SK-N-SH (cell line): ENCODE measurements at regions not wholly inside any gene's neighbourhood (a gene's known extent, or its start where the extent isn't known, plus 50 kb on each side); places are given as distances from the start of the nearest gene placed in this dataset.

Experiments
- CTCF ChIA-PET: fragments of 300-600, 350-600 bp; formaldehyde crosslinking; extraction: SDS; loops from one replicate; lab custom pipeline; 2021; lab: Yijun Ruan, JAX
- POLR2A ChIA-PET: fragments of 350-600 bp; sonication (Branson Sonifier 250); formaldehyde crosslinking; extraction: SDS; loops from one replicate; lab custom pipeline; 2020; ENCODE audit warnings: antibody characterized with exemption, inconsistent platforms; lab: Yijun Ruan, JAX
- DNase-seq: peaks from one replicate; pipeline ENCODE4 v3.0.0; 2012
- H2AFZ ChIP-seq: fragments of 200-600 bp; sonication (generic); 2 replicates; pipeline ENCODE4 v1.8.1; 2016; ENCODE audit warnings: antibody characterized with exemption, mild to moderate bottlenecking, low read depth
- H3F3A ChIP-seq: fragments of 200-600 bp; sonication (generic); replicated peaks from 2 replicates; pipeline ENCODE3; 2016; ENCODE audit warnings: antibody characterized with exemption, mild to moderate bottlenecking; ENCODE audit not compliant: insufficient read depth
- H3K27ac ChIP-seq, 2 experiments: fragments of 200-500 bp in 1 of 2; fragments of 200-600 bp in 1 of 2; sonication (Bioruptor generic) in 1 of 2; sonication (generic), shearing (Covaris generic) in 1 of 2; 2 replicates each; pipeline versions ENCODE4 v1.5.1 to v1.6.1; 2014 to 2016; ENCODE audit warnings: low read depth in 2 of 2, inconsistent platforms in 1 of 2, low read length in 1 of 2, mild to moderate bottlenecking in 1 of 2, mixed read lengths in 1 of 2
- H3K27me3 ChIP-seq: fragments of 200-600 bp; sonication (generic), shearing (Covaris generic); 2 replicates; pipeline ENCODE4 v1.6.1; 2016; ENCODE audit warnings: mixed run types; ENCODE audit not compliant: insufficient read depth
- H3K36me3 ChIP-seq, 2 experiments: fragments of 200-500 bp in 1 of 2; fragments of 200-600 bp in 1 of 2; sonication (Bioruptor generic) in 1 of 2; sonication (generic) in 1 of 2; replicated peaks in 1 of 2; 2 replicates each; pipeline versions ENCODE3 to v1.5.1; 2014 to 2016; ENCODE audit warnings: low read length in 1 of 2, mild to moderate bottlenecking in 1 of 2; ENCODE audit not compliant: insufficient read depth in 2 of 2, control insufficient read depth in 1 of 2
- H3K4me1 ChIP-seq, 2 experiments: fragments of 200-500 bp in 1 of 2; fragments of 200-600 bp in 1 of 2; sonication (Bioruptor generic) in 1 of 2; sonication (generic), shearing (Covaris generic) in 1 of 2; 2 replicates each; pipeline versions ENCODE4 v1.5.1 to v1.6.1; 2014 to 2016; ENCODE audit warnings: low read depth in 1 of 2, low read length in 1 of 2, mixed run types in 1 of 2; ENCODE audit not compliant: insufficient read depth in 2 of 2, control insufficient read depth in 1 of 2
- H3K4me2 ChIP-seq: fragments of 200-600 bp; sonication (generic), shearing (Covaris generic); 2 replicates; pipeline ENCODE4 v1.6.1; 2017; ENCODE audit warnings: mixed run types
- H3K4me3 ChIP-seq, 2 experiments: fragments of 200-500 bp in 1 of 2; fragments of 200-600 bp in 1 of 2; sonication (Bioruptor generic) in 1 of 2; sonication (generic), shearing (Covaris generic) in 1 of 2; 2 replicates each; pipeline versions ENCODE4 v1.5.1 to v1.8.1; 2014 to 2016; ENCODE audit warnings: low read depth in 2 of 2, inconsistent platforms in 1 of 2, low read length in 1 of 2, mild to moderate bottlenecking in 1 of 2, mixed read lengths in 1 of 2, moderate library complexity in 1 of 2
- H3K79me2 ChIP-seq: fragments of 200-600 bp; sonication (generic); 2 replicates; pipeline ENCODE4 v1.8.1; 2017; ENCODE audit warnings: mild to moderate bottlenecking; ENCODE audit not compliant: insufficient read depth
- H3K9ac ChIP-seq: fragments of 200-600 bp; sonication (generic); 2 replicates; pipeline ENCODE4 v1.6.1; 2017; ENCODE audit warnings: mixed run types
- H3K9me2 ChIP-seq: fragments of 200-600 bp; sonication (generic); 2 replicates; pipeline ENCODE4 v1.6.1; 2017; ENCODE audit warnings: mixed run types
- H3K9me3 ChIP-seq: fragments of 200-600 bp; sonication (generic); 2 replicates; pipeline ENCODE4 v1.6.1; 2017; ENCODE audit warnings: mixed run types, mild to moderate bottlenecking, moderate library complexity
- H4K20me1 ChIP-seq: fragments of 200-600 bp; sonication (generic); 2 replicates; pipeline ENCODE4 v1.6.1; 2017; ENCODE audit warnings: mild to moderate bottlenecking, mixed run types; ENCODE audit not compliant: insufficient read depth
- ELF1 ChIP-seq: IDR thresholded peaks from 2 replicates; pipeline ENCODE4 v1.4.0; 2012
- IRF3 ChIP-seq: fragments of 150-350 bp; IDR thresholded peaks from 2 replicates; pipeline ENCODE4 v1.6.1; 2016; ENCODE audit warnings: mild to moderate bottlenecking, low read depth, low read length
- JUND ChIP-seq: IDR thresholded peaks from 2 replicates; pipeline ENCODE4 v1.4.0; 2012
- RAD21 ChIP-seq: IDR thresholded peaks from 2 replicates; pipeline ENCODE4 v1.6.1; 2012; ENCODE audit warnings: mild to moderate bottlenecking, low read length
- RXRA ChIP-seq: IDR thresholded peaks from 2 replicates; pipeline ENCODE4 v1.4.0; 2012; ENCODE audit warnings: low read depth, mild to moderate bottlenecking, borderline replicate concordance
- SMC3 ChIP-seq: IDR thresholded peaks from 2 replicates; pipeline ENCODE4 v1.6.1; 2012; ENCODE audit warnings: low read depth, low read length, improper control_type of control experiment
- TAF1 ChIP-seq: IDR thresholded peaks from 2 replicates; pipeline ENCODE4 v1.6.1; 2012; ENCODE audit warnings: low read depth, mild to moderate bottlenecking, low read length, moderate library complexity, borderline replicate concordance
- TEAD4 ChIP-seq: IDR thresholded peaks from 2 replicates; pipeline ENCODE4 v1.4.0; 2012; ENCODE audit warnings: mild to moderate bottlenecking, borderline replicate concordance; ENCODE audit not compliant: insufficient read depth
- USF1 ChIP-seq: IDR thresholded peaks from 2 replicates; pipeline ENCODE4 v1.4.0; 2012; ENCODE audit warnings: low read depth, borderline replicate concordance
- WGBS: methylation state at CpG from one replicate; pipeline ENCODE4 v1.1.6; 2017; ENCODE audit warnings: low lambda C conversion rate; 5-methylcytosine and 5-hydroxymethylcytosine counted together
- TF ChIP-seq, protein P1 (sequence below): IDR thresholded peaks from 2 replicates; pipeline ENCODE4 v1.6.1; 2012; ENCODE audit warnings: mild to moderate bottlenecking, low read depth, low read length, moderate library complexity

DNA sequence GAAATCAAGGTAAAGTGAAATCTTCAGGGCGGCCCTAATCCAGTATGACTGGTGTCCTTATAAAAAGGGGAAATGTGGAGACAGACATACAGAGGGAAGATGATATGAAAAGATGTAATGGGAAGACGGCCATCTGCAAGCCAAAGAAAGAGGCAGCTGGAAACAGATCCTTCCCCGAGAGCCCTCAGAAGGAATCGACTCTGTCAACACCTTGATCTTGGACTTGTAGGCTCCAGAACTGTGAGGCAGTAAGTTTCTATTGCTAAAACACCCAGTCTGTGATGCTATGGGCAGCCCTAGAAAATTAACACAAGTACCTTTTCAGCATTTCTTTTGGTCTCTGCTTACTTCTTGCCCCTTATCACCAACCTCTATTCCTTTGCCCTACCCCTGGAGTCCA lies 174.7 kb upstream of the TPM1 start:
- ChIA-PET POLR2A (no interaction called here), CTCF (no interaction called here)
- no peak overlapping the region for H3K4me2 ChIP-seq
- DNase-seq: no peak
- H2AFZ ChIP-seq: no peak overlapping the region
- no peaks in the 10 kb centered on the region for H3K9me2 ChIP-seq
- 0 out of 4 replicates have a peak, but pooled peaks cover 0 to 2% of the 10 kb centered on the region in 2 experiments for H3K4me1 ChIP-seq
- TF ChIP-seq JUND (no peak), TEAD4 (no peak), TAF1 (no peak), SMC3 (no peak), RXRA (no peak), USF1 (no peak), RAD21 (no peak)
- TF ChIP-seq, protein P1, sequence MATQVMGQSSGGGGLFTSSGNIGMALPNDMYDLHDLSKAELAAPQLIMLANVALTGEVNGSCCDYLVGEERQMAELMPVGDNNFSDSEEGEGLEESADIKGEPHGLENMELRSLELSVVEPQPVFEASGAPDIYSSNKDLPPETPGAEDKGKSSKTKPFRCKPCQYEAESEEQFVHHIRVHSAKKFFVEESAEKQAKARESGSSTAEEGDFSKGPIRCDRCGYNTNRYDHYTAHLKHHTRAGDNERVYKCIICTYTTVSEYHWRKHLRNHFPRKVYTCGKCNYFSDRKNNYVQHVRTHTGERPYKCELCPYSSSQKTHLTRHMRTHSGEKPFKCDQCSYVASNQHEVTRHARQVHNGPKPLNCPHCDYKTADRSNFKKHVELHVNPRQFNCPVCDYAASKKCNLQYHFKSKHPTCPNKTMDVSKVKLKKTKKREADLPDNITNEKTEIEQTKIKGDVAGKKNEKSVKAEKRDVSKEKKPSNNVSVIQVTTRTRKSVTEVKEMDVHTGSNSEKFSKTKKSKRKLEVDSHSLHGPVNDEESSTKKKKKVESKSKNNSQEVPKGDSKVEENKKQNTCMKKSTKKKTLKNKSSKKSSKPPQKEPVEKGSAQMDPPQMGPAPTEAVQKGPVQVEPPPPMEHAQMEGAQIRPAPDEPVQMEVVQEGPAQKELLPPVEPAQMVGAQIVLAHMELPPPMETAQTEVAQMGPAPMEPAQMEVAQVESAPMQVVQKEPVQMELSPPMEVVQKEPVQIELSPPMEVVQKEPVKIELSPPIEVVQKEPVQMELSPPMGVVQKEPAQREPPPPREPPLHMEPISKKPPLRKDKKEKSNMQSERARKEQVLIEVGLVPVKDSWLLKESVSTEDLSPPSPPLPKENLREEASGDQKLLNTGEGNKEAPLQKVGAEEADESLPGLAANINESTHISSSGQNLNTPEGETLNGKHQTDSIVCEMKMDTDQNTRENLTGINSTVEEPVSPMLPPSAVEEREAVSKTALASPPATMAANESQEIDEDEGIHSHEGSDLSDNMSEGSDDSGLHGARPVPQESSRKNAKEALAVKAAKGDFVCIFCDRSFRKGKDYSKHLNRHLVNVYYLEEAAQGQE: no peak
- no peaks in the 10 kb centered on the region for H3K79me2 ChIP-seq
- H3F3A ChIP-seq: peaks cover 10% of the 10 kb centered on the region
- no peaks in the 10 kb centered on the region for H4K20me1 ChIP-seq
- no peaks in the 10 kb centered on the region for H3K36me3 ChIP-seq
- no peaks in the 10 kb centered on the region for H3K27me3 ChIP-seq
- no peak overlapping the region for H3K9ac ChIP-seq
- H3K9me3 ChIP-seq: no peaks in the 10 kb centered on the region
- WGBS: 95% methylated on average over 4 of the region's 4 CpGs
- H3K27ac ChIP-seq: no peak overlapping the region
- no peak overlapping the region for H3K4me3 ChIP-seq

- Histone ChIP-seq H3K9me3 (no peaks in the 10 kb centered on the region), H3K36me3 (no peaks in the 10 kb centered on the region), H3K79me2 (no peaks in the 10 kb centered on the region), H3K27me3 (no peaks in the 10 kb centered on the region), H2AFZ (no peak overlapping the region), H3F3A (peaks cover 10% of the 10 kb centered on the region)
- DNase-seq: no peak
- POLR2A ChIA-PET: no interaction called here
- TF ChIP-seq IRF3: no peak
- no peak for TF ChIP-seq RXRA
- TF ChIP-seq ELF1: no peak
- TF ChIP-seq, all 33 proteins: peak for 0
- Histone ChIP-seq H3K27ac (no peak overlapping the region), H4K20me1 (no peaks in the 10 kb centered on the region), H3K4me1 (peaks cover 0 to 4% of the 10 kb centered on the region in 2 experiments; a peak in 1 of 4 replicates), H3K9me2 (no peaks in the 10 kb centered on the region), H3K4me3 (no peak overlapping the region), H3K9ac (no peak overlapping the region), H3K4me2 (no peak overlapping the region)
- CTCF ChIA-PET: no interaction called here
- WGBS: 83% methylated on average over 6 of the region's 6 CpGs
Measured at GRCh38 chr15:62868507-62868906, 174.0 kb upstream of the TPM1 start.
